ENCODE measurements at regions not wholly inside any gene's neighbourhood (a gene's known extent, or its start where the extent isn't known, plus 50 kb on each side); places are given as distances from the start of the nearest gene placed in this dataset.
A peak's percentile ranks its signal among the peaks of the same experiment; 100 is the strongest.

DNA sequence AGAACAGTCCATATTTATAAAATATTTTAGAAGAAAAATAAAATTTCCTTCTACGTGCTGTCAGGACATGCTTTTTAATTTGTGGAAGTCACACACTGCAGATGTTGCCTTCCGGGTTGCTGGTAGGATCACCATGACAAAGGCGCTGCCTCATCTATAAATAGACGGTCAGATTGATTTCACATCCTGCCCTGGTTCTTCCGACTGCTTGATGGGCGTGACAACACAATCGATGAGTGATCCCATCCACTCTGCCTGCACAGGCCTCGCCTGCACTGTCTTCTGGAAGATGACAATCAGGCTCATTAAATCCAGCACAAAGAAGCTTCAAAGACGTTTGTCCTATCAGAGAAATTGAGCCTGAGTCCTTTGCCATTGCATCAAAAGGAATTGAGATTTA, 318.9 kb upstream of the TRIB2 start:
- no peaks in the 10 kb centered on the region for H3K79me2 ChIP-seq (ENCODE audit: low read depth)
- no peak for TF ChIP-seq EZH2 (IDR thresholded peaks at IDR 0.05; ENCODE audit: low read depth)
- TF ChIP-seq, protein P1, sequence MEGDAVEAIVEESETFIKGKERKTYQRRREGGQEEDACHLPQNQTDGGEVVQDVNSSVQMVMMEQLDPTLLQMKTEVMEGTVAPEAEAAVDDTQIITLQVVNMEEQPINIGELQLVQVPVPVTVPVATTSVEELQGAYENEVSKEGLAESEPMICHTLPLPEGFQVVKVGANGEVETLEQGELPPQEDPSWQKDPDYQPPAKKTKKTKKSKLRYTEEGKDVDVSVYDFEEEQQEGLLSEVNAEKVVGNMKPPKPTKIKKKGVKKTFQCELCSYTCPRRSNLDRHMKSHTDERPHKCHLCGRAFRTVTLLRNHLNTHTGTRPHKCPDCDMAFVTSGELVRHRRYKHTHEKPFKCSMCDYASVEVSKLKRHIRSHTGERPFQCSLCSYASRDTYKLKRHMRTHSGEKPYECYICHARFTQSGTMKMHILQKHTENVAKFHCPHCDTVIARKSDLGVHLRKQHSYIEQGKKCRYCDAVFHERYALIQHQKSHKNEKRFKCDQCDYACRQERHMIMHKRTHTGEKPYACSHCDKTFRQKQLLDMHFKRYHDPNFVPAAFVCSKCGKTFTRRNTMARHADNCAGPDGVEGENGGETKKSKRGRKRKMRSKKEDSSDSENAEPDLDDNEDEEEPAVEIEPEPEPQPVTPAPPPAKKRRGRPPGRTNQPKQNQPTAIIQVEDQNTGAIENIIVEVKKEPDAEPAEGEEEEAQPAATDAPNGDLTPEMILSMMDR (conservative IDR thresholded peaks at IDR 0.05) = no peak
- no peaks in the 10 kb centered on the region for H4K20me1 ChIP-seq (ENCODE audit: insufficient read depth)
- intact Hi-C loops (cut with micrococcal nuclease; ENCODE audit: unreplicated experiment) = no loop called here
- H3F3A ChIP-seq (ENCODE audit: insufficient read depth, low read depth) = no peaks in the 10 kb centered on the region
- POLR2A ChIA-PET (ENCODE audit: unreplicated experiment) = no interaction called here
- CTCF ChIA-PET = no interaction called here
- no peak overlapping the region for H3K4me2 ChIP-seq
- H2AFZ ChIP-seq = no peak overlapping the region
- no peak overlapping the region for H3K4me3 ChIP-seq
- H3K27ac ChIP-seq = no peak overlapping the region
- DNase-seq = no peak
- H3K36me3 ChIP-seq (ENCODE audit: low read depth) = no peaks in the 10 kb centered on the region
- no peaks in the 10 kb centered on the region for H3K4me1 ChIP-seq (replicated peaks; ENCODE audit: insufficient read depth)
- H3K27me3 ChIP-seq (ENCODE audit: insufficient read depth, low read depth) = no peaks in the 10 kb centered on the region
- no TSS peak for BruUV-seq (replicated peaks)
- no peaks in the 10 kb centered on the region for H3K9me2 ChIP-seq (ENCODE audit: insufficient read depth)
- H3K9me3 ChIP-seq (ENCODE audit: insufficient read depth, low read depth) = peaks cover 3% of the 10 kb centered on the region; the same call in 1 of the 2 replicates

DNA sequence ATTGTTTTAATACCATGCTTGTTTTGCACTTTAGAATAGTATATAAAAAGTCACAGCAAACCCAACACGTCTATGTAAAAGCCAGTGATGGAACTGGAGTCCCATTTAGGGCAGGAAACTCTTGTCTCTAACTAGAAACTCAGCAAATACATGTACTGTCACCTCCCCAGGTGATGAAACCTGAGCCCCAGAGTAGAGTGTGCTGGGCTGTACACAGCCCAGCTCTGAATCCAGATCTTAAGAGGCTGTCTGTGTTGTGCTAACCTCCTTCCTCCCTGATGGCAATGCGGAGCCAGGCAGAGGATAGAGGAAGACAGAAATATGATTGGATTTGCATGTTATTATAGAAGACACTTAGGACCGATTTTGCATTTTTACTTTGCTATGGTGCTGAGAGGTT, 317.5 kb upstream of the TRIB2 start:
- TF ChIP-seq EZH2 (IDR thresholded peaks at IDR 0.05; ENCODE audit: low read depth) = no peak
- TF ChIP-seq, protein P1 (conservative IDR thresholded peaks at IDR 0.05) = no peak
- DNase-seq = peak in 1 of 2 experiments; percentile 9
- H3K27me3 ChIP-seq (ENCODE audit: insufficient read depth, low read depth) = no peaks in the 10 kb centered on the region
- no peaks in the 10 kb centered on the region for H4K20me1 ChIP-seq (ENCODE audit: insufficient read depth)
- intact Hi-C loops (cut with micrococcal nuclease; ENCODE audit: unreplicated experiment) = no loop called here
- no peaks in the 10 kb centered on the region for H3K4me1 ChIP-seq (replicated peaks; ENCODE audit: insufficient read depth)
- peaks cover 13% of the 10 kb centered on the region; the same call in 1 of the 2 replicates for H3K9me3 ChIP-seq (ENCODE audit: insufficient read depth, low read depth)
- H3K36me3 ChIP-seq (ENCODE audit: low read depth) = no peaks in the 10 kb centered on the region
- H3K9me2 ChIP-seq (ENCODE audit: insufficient read depth) = no peaks in the 10 kb centered on the region
- H3K79me2 ChIP-seq (ENCODE audit: low read depth) = no peaks in the 10 kb centered on the region
- no peak overlapping the region for H3K4me3 ChIP-seq
- H3K4me2 ChIP-seq = no peak overlapping the region
- H2AFZ ChIP-seq = no peak overlapping the region
- BruUV-seq (replicated peaks) = no TSS peak
- H3K27ac ChIP-seq = no peak overlapping the region
- ChIA-PET POLR2A (ENCODE audit: unreplicated experiment) (interaction anchor here (0.6 kb wide), 1 partner anchor 14 kb away, joined by 5 read pairs; no protein-coding TSS in a partner anchor), CTCF (interaction anchor here (0.5 kb wide), 1 partner anchor 316 kb away, joined by 4 read pairs; no protein-coding TSS in a partner anchor)
- H3F3A ChIP-seq (ENCODE audit: insufficient read depth, low read depth) = no peaks in the 10 kb centered on the region

DNA sequence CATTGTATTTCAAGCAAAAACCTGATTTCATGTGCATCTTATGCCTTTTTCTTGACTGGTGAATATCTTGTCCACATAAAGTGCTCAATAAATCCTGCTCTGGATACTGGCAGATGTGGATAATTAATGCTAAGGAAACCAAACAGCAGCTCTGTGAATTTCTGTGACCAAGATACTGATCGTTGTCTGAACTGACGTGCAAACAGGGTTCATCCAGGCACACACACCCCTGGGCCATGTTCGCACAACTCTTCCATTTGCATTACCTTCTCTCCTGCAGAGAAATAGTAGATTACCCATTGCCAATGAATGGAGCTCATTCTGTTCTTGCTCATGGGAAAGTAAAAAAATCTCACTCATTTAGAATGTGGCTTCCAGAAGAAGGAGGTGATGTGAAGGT, 316.2 kb upstream of the TRIB2 start:
- Histone ChIP-seq H3K9me3 (ENCODE audit: insufficient read depth, low read depth) (peaks cover 13% of the 10 kb centered on the region; the same call in 1 of the 2 replicates), H3K4me1 (replicated peaks; ENCODE audit: insufficient read depth) (no peaks in the 10 kb centered on the region), H3K4me3 (no peak overlapping the region), H3K4me2 (no peak overlapping the region), H3K36me3 (ENCODE audit: low read depth) (no peaks in the 10 kb centered on the region), H4K20me1 (ENCODE audit: insufficient read depth) (no peaks in the 10 kb centered on the region), H2AFZ (no peak overlapping the region), H3K27me3 (ENCODE audit: insufficient read depth, low read depth) (no peaks in the 10 kb centered on the region), H3K79me2 (ENCODE audit: low read depth) (no peaks in the 10 kb centered on the region), H3K9me2 (ENCODE audit: insufficient read depth) (no peaks in the 10 kb centered on the region), H3K27ac (no peak overlapping the region), H3F3A (ENCODE audit: insufficient read depth, low read depth) (no peaks in the 10 kb centered on the region)
- no TSS peak for BruUV-seq (replicated peaks)
- POLR2A ChIA-PET (ENCODE audit: unreplicated experiment) = no interaction called here
- intact Hi-C loops (cut with micrococcal nuclease; ENCODE audit: unreplicated experiment) = no loop called here
- DNase-seq = no peak
- no peak for TF ChIP-seq EZH2 (IDR thresholded peaks at IDR 0.05; ENCODE audit: low read depth)
- TF ChIP-seq, protein P1 (conservative IDR thresholded peaks at IDR 0.05) = no peak
- CTCF ChIA-PET = no interaction called here
